ENCODE measurements at regions not wholly inside any gene's neighbourhood (a gene's known extent, or its start where the extent isn't known, plus 50 kb on each side); places are given as distances from the start of the nearest gene placed in this dataset.

DNA sequence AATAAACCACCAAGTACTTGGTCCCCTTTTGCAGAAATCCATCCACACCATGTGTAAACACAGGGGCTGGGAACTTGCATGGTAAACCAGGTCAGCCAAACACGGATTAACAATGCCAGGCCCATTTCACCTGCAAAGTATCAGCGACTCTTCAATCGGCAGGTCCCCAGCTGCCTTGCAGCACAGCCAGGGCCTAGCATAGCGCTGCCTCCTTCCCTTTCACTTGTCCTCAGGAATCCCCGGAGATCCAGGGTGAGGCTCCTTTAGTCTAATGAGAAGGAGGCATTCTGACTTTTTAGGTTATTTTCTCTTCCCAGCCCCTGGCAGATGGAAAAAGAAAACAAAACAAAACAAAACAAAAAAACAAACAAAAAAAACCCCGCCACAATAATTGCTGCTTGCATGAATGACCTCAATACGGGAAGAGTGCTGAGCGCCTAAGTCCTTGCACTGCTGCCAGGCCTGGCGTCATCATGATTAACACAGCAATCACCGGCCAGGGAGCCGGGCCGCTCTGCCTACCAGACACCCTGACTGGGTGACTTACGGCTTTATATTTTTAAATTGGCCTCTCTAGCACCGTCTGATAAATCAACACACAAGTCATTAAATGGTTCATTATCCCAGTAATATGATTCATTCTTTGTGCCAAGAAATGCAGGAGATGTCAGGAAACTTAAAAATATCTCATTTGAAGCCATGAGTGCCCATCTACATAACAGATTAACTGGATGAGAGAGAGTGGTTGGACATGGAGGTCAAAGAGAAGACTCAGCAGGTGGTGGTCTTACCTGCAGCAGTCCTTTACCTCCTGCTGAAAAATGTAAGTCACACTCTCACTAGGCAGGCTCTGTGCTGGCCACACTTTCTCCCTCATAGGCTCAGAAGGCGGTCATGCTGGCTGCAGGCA lies 692.7 kb downstream of the UQCRFS1 start:
- DNase-seq: no peak

GRCh38 chr19:28519218-28519779 lies 693.7 kb downstream of the UQCRFS1 start:
- DNase-seq: no peak

DNA sequence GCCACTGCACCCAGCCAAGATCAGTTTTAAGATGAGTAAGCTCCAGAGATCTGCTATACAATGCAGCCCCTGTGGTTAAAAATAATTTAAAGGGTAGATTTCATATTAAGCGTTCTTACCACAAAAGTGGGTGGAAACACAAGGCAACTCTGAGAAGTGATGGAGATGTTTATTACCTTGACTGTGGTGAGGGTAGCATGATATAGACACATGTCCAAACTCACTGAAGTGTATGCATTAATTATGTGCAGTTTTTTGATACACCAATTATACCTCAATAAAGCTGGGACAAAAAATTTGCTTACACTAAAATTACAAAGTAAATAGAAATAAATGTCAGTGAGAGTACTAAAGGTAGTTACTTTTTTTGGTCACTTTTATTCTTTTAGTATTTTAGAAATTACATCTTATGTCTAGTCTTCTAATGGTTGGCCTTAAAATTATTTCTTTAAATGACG lies 696.5 kb downstream of the UQCRFS1 start:
- DNase-seq: no peak

GRCh38 chr19:28514166-28514565 lies 698.8 kb downstream of the UQCRFS1 start:
- no peak for DNase-seq

GRCh38 chr19:28511655-28512054 lies 701.3 kb downstream of the UQCRFS1 start:
- no peak for DNase-seq

- no peak for DNase-seq
These were observed 703.7 kb downstream of the UQCRFS1 start for GRCh38 chr19:28509079-28509895.

DNA sequence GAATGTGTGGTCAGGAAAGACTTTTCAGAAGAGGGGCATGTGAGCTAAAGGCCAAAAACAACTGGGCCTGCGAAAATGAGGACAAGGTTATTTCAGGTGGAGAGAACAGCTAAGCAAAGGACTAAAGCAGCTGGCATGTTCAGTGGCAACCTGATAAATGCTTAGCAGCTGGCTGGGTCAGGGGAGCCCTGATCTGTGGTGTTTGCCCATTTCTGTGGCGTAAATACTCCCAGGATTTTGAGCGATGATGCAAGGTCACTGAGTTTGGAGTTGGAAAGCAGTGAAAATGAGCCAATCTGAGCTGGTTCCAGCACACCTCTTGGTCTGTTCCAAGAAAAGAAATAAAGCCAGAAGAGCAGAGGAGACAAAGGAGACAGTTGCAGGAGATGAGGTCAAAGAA lies 704.3 kb downstream of the UQCRFS1 start:
- DNase-seq: no peak

GRCh38 chr19:28505933-28506332 lies 707.0 kb downstream of the UQCRFS1 start:
- no peak for DNase-seq

DNA sequence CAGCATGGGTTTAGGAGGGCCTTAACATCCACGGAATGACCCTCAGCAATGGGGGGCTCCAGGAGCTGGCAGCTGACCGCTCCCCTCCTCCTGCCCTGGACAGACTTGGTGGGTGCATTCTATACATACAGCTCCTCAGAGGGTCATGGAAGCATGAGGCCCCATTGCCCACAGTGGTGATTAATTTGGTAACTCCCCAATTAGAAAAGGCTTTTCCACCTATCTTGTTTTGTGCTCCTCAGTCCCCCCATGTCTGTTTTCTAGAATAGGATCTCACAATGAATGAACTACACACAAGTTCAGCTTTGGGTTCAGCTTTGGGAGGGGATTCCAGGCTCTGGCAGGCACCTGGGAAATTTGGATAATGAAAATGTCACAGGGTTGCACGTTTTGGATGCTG lies 707.8 kb downstream of the UQCRFS1 start:
- no peak for DNase-seq

GRCh38 chr19:28504727-28505126 lies 708.2 kb downstream of the UQCRFS1 start:
- no peak for DNase-seq

GRCh38 chr19:28504139-28504538 lies 708.8 kb downstream of the UQCRFS1 start:
- DNase-seq: no peak

- no peak for DNase-seq
These were observed 709.8 kb downstream of the UQCRFS1 start for GRCh38 chr19:28502879-28503734.

GRCh38 chr19:28501976-28502375 lies 711.0 kb downstream of the UQCRFS1 start:
- no peak for DNase-seq

GRCh38 chr19:28500982-28501630 lies 711.8 kb downstream of the UQCRFS1 start:
- DNase-seq: no peak

DNA sequence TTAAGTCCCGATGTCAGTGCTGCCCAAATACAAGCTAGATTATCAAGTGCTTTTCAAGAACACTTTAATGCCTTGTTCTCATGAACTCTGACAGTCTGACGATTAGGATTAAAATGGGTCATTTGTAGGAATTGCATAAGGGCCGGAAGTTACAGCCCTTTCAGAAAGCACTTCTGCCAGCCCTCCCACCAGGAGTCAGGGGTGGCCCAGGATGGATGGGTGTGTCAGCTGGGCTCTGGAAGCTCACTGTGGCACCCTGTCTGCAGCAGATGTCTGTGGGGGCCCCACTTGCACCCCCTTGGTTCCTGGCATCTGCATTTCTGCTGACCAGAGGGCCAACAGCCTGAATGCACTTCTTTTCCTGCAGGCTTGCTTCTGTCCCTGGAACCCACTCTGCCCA lies 712.7 kb downstream of the UQCRFS1 start:
- DNase-seq: no peak

- no peak for DNase-seq
These were observed 714.5 kb downstream of the UQCRFS1 start for GRCh38 chr19:28498404-28498976.

GRCh38 chr19:28497887-28498286 lies 715.1 kb downstream of the UQCRFS1 start:
- no peak for DNase-seq

DNA sequence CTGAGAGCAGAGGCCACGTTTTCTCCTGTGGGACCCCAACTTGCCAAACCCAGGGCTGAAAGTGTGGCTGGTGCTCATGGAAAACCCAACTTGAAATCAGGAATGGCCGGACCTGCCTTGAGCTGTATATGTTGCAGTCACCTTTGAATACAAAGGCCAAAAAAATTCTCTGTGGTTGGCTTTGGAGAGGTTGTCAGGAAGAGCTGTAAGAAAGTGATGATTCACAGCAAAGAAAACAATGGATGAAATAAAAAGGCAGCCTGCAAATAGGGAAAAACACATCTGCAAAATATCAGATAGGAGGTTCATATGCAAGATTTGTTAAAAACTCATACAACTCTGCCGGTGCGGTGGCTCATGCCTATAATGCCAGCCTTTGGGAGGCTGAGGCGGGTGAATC lies 715.8 kb downstream of the UQCRFS1 start:
- DNase-seq: no peak

- DNase-seq: no peak
These were observed 717.9 kb downstream of the UQCRFS1 start for GRCh38 chr19:28495046-28495445.

DNA sequence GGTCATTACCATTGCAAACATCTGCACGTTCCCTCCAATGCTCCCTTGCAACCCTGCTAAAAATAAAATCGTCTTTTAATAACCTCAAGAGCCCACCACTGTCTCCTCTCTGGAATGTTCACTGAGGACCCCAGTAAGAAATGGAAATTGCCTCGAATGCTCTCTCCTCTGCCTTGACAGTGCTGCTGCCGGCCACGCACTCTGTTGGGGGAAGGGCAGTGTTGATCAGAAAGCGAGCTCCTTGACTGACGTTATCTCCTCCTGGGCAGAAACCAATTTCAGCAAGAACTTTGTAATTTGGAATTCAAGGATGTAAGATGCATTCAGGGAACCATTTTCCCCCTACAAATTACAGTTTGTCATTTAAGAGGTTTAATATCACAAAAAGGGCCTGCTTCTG lies 718.5 kb downstream of the UQCRFS1 start:
- no peak for DNase-seq

- no peak for DNase-seq
These were observed 719.1 kb downstream of the UQCRFS1 start for GRCh38 chr19:28493884-28494283.

DNA sequence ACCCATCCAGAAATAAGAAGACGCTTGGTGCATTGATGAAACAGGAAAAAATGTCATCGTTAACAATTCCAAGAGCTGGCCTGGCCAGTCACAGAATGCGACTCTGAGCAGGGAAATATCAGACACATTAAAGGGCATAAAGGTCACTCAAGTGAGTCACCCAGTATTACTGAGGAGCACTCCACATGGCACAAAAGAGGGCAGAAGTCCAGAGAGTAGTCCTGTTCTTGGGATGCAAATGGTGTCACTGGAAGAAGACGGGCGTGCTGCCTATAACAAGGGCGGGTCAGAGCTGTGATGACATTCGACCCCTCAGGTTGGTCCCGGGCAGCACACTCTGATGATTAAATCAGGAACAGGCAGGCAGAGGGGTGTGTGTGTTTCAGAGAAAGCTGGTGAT lies 720.3 kb downstream of the UQCRFS1 start:
- DNase-seq: no peak

All from AML-193 (cell line).